H9 (cell line): ENCODE measurements at regions not wholly inside any gene's neighbourhood (a gene's known extent, or its start where the extent isn't known, plus 50 kb on each side); places are given as distances from the start of the nearest gene placed in this dataset.

Experiments used
- DNase-seq: peaks from one replicate; pipeline ENCODE4 v3.0.0-alpha.2; 2017
- H2AFZ ChIP-seq: one replicate; pipeline ENCODE4 v1.6.1; 2013; ENCODE audit warnings: mild to moderate bottlenecking, low read length, control low read depth, moderate library complexity
- H2AK5ac ChIP-seq: 2 replicates; pipeline ENCODE4 v1.6.1; 2013; ENCODE audit warnings: low read length, control low read depth, mixed read lengths; ENCODE audit not compliant: insufficient read length
- H2BK120ac ChIP-seq: one replicate; pipeline ENCODE4 v1.6.1; 2013; ENCODE audit warnings: low read depth, mild to moderate bottlenecking, low read length, control low read depth, inconsistent platforms; ENCODE audit not compliant: poor library complexity, severe bottlenecking
- H2BK12ac ChIP-seq: 2 replicates; pipeline ENCODE4 v1.6.1; 2013; ENCODE audit warnings: low read length, control low read depth, mixed read lengths, low read depth; ENCODE audit not compliant: insufficient read length
- H2BK15ac ChIP-seq: 2 replicates; pipeline ENCODE4 v1.6.1; 2013; ENCODE audit warnings: low read depth, low read length, control low read depth
- H2BK20ac ChIP-seq: one replicate; pipeline ENCODE4 v1.6.1; 2013; ENCODE audit warnings: low read depth, mild to moderate bottlenecking, low read length, control low read depth, inconsistent platforms; ENCODE audit not compliant: poor library complexity, severe bottlenecking
- H2BK5ac ChIP-seq: 2 replicates; pipeline ENCODE4 v1.6.1; 2013; ENCODE audit warnings: low read length, control low read depth, mixed read lengths; ENCODE audit not compliant: insufficient read length
- H3K14ac ChIP-seq: 2 replicates; pipeline ENCODE4 v1.6.1; 2013; ENCODE audit warnings: low read length, control low read depth; ENCODE audit not compliant: insufficient read depth
- H3K18ac ChIP-seq: 2 replicates; pipeline ENCODE4 v1.6.1; 2013; ENCODE audit warnings: low read depth, mild to moderate bottlenecking, mixed read lengths, low read length, control low read depth; ENCODE audit not compliant: insufficient read length
- H3K23ac ChIP-seq: 2 replicates; pipeline ENCODE4 v1.6.1; 2013; ENCODE audit warnings: low read length, control low read depth, mixed read lengths, low read depth; ENCODE audit not compliant: insufficient read length
- H3K23me2 ChIP-seq: 2 replicates; pipeline ENCODE4 v1.6.1; 2013; ENCODE audit warnings: low read depth, mild to moderate bottlenecking, mixed read lengths, low read length, control low read depth; ENCODE audit not compliant: insufficient read length, poor library complexity, severe bottlenecking
- H3K27ac ChIP-seq: 2 replicates; pipeline ENCODE4 v1.5.1; 2013; ENCODE audit warnings: low read length, control low read depth, mixed read lengths, low read depth; ENCODE audit not compliant: insufficient read length
- H3K27me3 ChIP-seq: 2 replicates; pipeline ENCODE4 v1.6.1; 2013; ENCODE audit warnings: low read length, control low read depth, inconsistent platforms; ENCODE audit not compliant: insufficient read depth
- H3K4ac ChIP-seq: 2 replicates; pipeline ENCODE4 v1.6.1; 2013; ENCODE audit warnings: low read depth, mild to moderate bottlenecking, control low read depth, inconsistent platforms, low read length, moderate library complexity
- H3K4me1 ChIP-seq: 2 replicates; pipeline ENCODE4 v1.6.1; 2013; ENCODE audit warnings: low read length, control low read depth, inconsistent platforms; ENCODE audit not compliant: insufficient read depth
- H3K4me2 ChIP-seq: 2 replicates; pipeline ENCODE4 v1.6.1; 2013; ENCODE audit warnings: low read length, control low read depth, mixed read lengths; ENCODE audit not compliant: insufficient read length, insufficient read depth
- H3K56ac ChIP-seq: 2 replicates; pipeline ENCODE4 v1.6.1; 2013; ENCODE audit warnings: low read depth, mild to moderate bottlenecking, mixed read lengths, low read length, control low read depth; ENCODE audit not compliant: insufficient read length
- H3K79me1 ChIP-seq: 2 replicates; pipeline ENCODE4 v1.6.1; 2013; ENCODE audit warnings: low read depth, mild to moderate bottlenecking, moderate library complexity, low read length, control low read depth, inconsistent platforms; ENCODE audit not compliant: insufficient read depth, poor library complexity, severe bottlenecking
- H3K79me2 ChIP-seq: 2 replicates; pipeline ENCODE4 v1.6.1; 2013; ENCODE audit warnings: low read length, control low read depth, inconsistent platforms; ENCODE audit not compliant: insufficient read depth
- H3K9ac ChIP-seq: 2 replicates; pipeline ENCODE4 v1.6.1; 2013; ENCODE audit warnings: low read length, control low read depth, mixed read lengths; ENCODE audit not compliant: insufficient read length; ENCODE audit errors: extremely low read depth
- H3K9me3 ChIP-seq: one replicate; pipeline ENCODE4 v1.6.1; 2013; ENCODE audit warnings: low read depth, low read length, inconsistent platforms; ENCODE audit not compliant: control insufficient read depth
- H3T11ph ChIP-seq: one replicate; pipeline ENCODE4 v1.6.1; 2013; ENCODE audit warnings: mild to moderate bottlenecking, low read length, control low read depth, inconsistent platforms
- H4K20me1 ChIP-seq: one replicate; pipeline ENCODE4 v1.6.1; 2013; ENCODE audit not compliant: control insufficient read depth, insufficient read length, insufficient read depth
- H4K5ac ChIP-seq: 2 replicates; pipeline ENCODE4 v1.6.1; 2013; ENCODE audit warnings: low read depth, mild to moderate bottlenecking, mixed read lengths, low read length, control low read depth; ENCODE audit not compliant: insufficient read length
- H4K8ac ChIP-seq: replicated peaks from 2 replicates; pipeline ENCODE4 v1.6.1; 2013; ENCODE audit warnings: low read length, control low read depth, mixed read lengths, low read depth; ENCODE audit not compliant: insufficient read length
- H4K91ac ChIP-seq: 2 replicates; pipeline ENCODE4 v1.6.1; 2013; ENCODE audit warnings: low read depth, mild to moderate bottlenecking, moderate library complexity, mixed read lengths, low read length, control low read depth; ENCODE audit not compliant: insufficient read length
- H3K27ac Mint-ChIP-seq, 3 experiments: 2 replicates in 2 of 3; 3 replicates in 1 of 3; pipeline ENCODE4 v1.8.0; 2020 to 2021; ENCODE audit warnings: mixed read lengths in 3 of 3, mild to moderate bottlenecking in 1 of 3, moderate library complexity in 1 of 3
- H3K27me3 Mint-ChIP-seq: 2 replicates; pipeline ENCODE4 v1.8.0; 2021; ENCODE audit warnings: low read depth, mild to moderate bottlenecking, moderate library complexity, mixed read lengths
- H3K36me3 Mint-ChIP-seq, 3 experiments: 2 replicates in 2 of 3; 3 replicates in 1 of 3; pipeline ENCODE4 v1.8.0; 2020 to 2021; ENCODE audit warnings: low read depth in 3 of 3, mixed read lengths in 3 of 3; ENCODE audit not compliant: insufficient read depth in 1 of 3
- H3K4me1 Mint-ChIP-seq, 2 experiments: 2 replicates each; pipeline ENCODE4 v1.8.0; 2020; ENCODE audit warnings: mixed read lengths in 2 of 2
- H3K4me3 Mint-ChIP-seq, 2 experiments: 2 replicates in 1 of 2; 3 replicates in 1 of 2; pipeline ENCODE4 v1.8.0; 2020 to 2021; ENCODE audit warnings: mild to moderate bottlenecking in 2 of 2, mixed read lengths in 2 of 2, moderate library complexity in 1 of 2
- H3K9me3 Mint-ChIP-seq, 2 experiments: 2 replicates in 1 of 2; 3 replicates in 1 of 2; pipeline ENCODE4 v1.8.0; 2020; ENCODE audit warnings: mild to moderate bottlenecking in 2 of 2, mixed read lengths in 2 of 2, moderate library complexity in 1 of 2
- CTCF ChIP-seq: fragments of 200-600 bp; sonication (generic); conservative IDR thresholded peaks from 3 replicates; pipeline ENCODE4 v1.8.0; 2021; ENCODE audit warnings: antibody characterized with exemption, mild to moderate bottlenecking
- WGBS: extraction: QIAGEN DNeasy Blood & Tissue Kit; methylation state at CpG from one replicate; pipeline ENCODE4 v1.1.7; 2013; ENCODE audit warnings: missing lambda C conversion rate, low lambda C conversion rate, mixed read lengths; ENCODE audit not compliant: insufficient read length; ENCODE audit errors: extremely low coverage; 5-methylcytosine and 5-hydroxymethylcytosine counted together

GRCh38 chr9:110101531-110102161 lies 106.3 kb downstream of the C9orf152 start:
- H3K36me3 Mint-ChIP-seq: peaks cover 0 to 5% (median 2%) of the 10 kb centered on the region in 3 experiments; a peak in 1 of 7 replicates
- peak overlapping the region in 1 of 3 experiments; percentile 77; a peak in 2 of 7 replicates for H3K27ac Mint-ChIP-seq
- no peak overlapping the region for H3K14ac ChIP-seq
- no peaks in the 10 kb centered on the region for H3K79me2 ChIP-seq
- H3K4ac ChIP-seq: no peak overlapping the region
- no peak overlapping the region for H3T11ph ChIP-seq
- no peaks in the 10 kb centered on the region for H3K9me3 Mint-ChIP-seq
- no peak overlapping the region for H2BK15ac ChIP-seq
- H3K27me3 Mint-ChIP-seq: no peaks in the 10 kb centered on the region
- H2BK120ac ChIP-seq: no peak overlapping the region
- peaks cover 3% of the 10 kb centered on the region for H3K79me1 ChIP-seq
- no peak overlapping the region for H4K8ac ChIP-seq
- peaks cover 48 to 59% of the 10 kb centered on the region in 2 experiments for H3K4me1 Mint-ChIP-seq
- H3K9me3 ChIP-seq: no peaks in the 10 kb centered on the region
- no peak overlapping the region for H3K4me2 ChIP-seq
- no peak overlapping the region for H3K9ac ChIP-seq
- no peaks in the 10 kb centered on the region for H4K20me1 ChIP-seq
- no CpG with 5 or more reads among the region's 8 CpGs for WGBS
- no peaks in the 10 kb centered on the region for H3K27me3 ChIP-seq
- no peak overlapping the region for H2AFZ ChIP-seq
- H3K4me1 ChIP-seq: peaks cover 10% of the 10 kb centered on the region
- no peaks in the 10 kb centered on the region for H3K23me2 ChIP-seq
- no peak overlapping the region for H2BK20ac ChIP-seq
- no peak overlapping the region for H4K5ac ChIP-seq
- TF ChIP-seq CTCF: no peak
- H4K91ac ChIP-seq: no peak overlapping the region
- no peak overlapping the region for H3K18ac ChIP-seq
- H3K27ac ChIP-seq: no peak overlapping the region
- H2AK5ac ChIP-seq: no peak overlapping the region
- H2BK5ac ChIP-seq: no peak overlapping the region
- no peak for DNase-seq
- no peak overlapping the region for H2BK12ac ChIP-seq
- H3K4me3 Mint-ChIP-seq: no peak overlapping the region
- no peak overlapping the region for H3K23ac ChIP-seq
- H3K56ac ChIP-seq: no peak overlapping the region
